Stimulated activated CD4-positive, alpha-beta T cell treated with anti-CD3 and anti-CD28 coated beads, Interleukin-15, amount 100 ng/mL, for 1 hour (primary cell): ENCODE measurements at regions not wholly inside any gene's neighbourhood (a gene's known extent, or its start where the extent isn't known, plus 50 kb on each side); places are given as distances from the start of the nearest gene placed in this dataset.

Experiments used
- DNase-seq, 2 donors: peaks; one replicate each; pipeline ENCODE4 v3.0.0-alpha.2; 2020; ENCODE audit warnings: low read depth in 1 of 2, low spot score in 1 of 2

GRCh38 chrX:149275836-149276235 is 229.3 kb downstream of the IDS start:
- DNase-seq = no peak

GRCh38 chrX:149274516-149275105 is 230.5 kb downstream of the IDS start:
- no peak for DNase-seq

- DNase-seq = no peak
Measured at GRCh38 chrX:149272690-149273463, 232.2 kb downstream of the IDS start.

- no peak for DNase-seq
Measured at GRCh38 chrX:149267878-149268813, 237.0 kb downstream of the IDS start.

GRCh38 chrX:149262086-149262485 is 243.0 kb downstream of the IDS start:
- no peak for DNase-seq

GRCh38 chrX:149259241-149259640 is 245.9 kb downstream of the IDS start:
- no peak for DNase-seq

GRCh38 chrX:149255860-149256259 is 249.2 kb downstream of the IDS start:
- DNase-seq = no peak

- DNase-seq = no peak
Measured at GRCh38 chrX:149248073-149248625, 257.0 kb downstream of the IDS start.

- no peak for DNase-seq
Measured at GRCh38 chrX:149230689-149231088, 274.4 kb downstream of the IDS start.

GRCh38 chrX:149223854-149224253 is 281.3 kb downstream of the IDS start:
- no peak for DNase-seq

- DNase-seq = no peak
Measured at GRCh38 chrX:149222040-149222439, 283.1 kb downstream of the IDS start.

- no peak for DNase-seq
Measured at GRCh38 chrX:149221230-149221629, 283.9 kb downstream of the IDS start.

- DNase-seq = no peak
Measured at GRCh38 chrX:149213264-149213663, 291.8 kb downstream of the IDS start.

GRCh38 chrX:149208307-149208706 is 296.8 kb downstream of the IDS start:
- DNase-seq = no peak

- no peak for DNase-seq
Measured at GRCh38 chrX:149207518-149207917, 297.6 kb downstream of the IDS start.

GRCh38 chrX:149205937-149206336 is 299.2 kb downstream of the IDS start:
- DNase-seq = no peak

- DNase-seq = no peak
Measured at GRCh38 chrX:149205081-149205480, 300.0 kb downstream of the IDS start.

- DNase-seq = no peak
Measured at GRCh38 chrX:149199734-149200133, 305.4 kb downstream of the IDS start.

GRCh38 chrX:149198980-149199732 is 305.9 kb downstream of the IDS start:
- no peak for DNase-seq

- no peak for DNase-seq
Measured at GRCh38 chrX:149185087-149185486, 320.0 kb downstream of the IDS start.
